HEK293 (cell line): ENCODE measurements at regions not wholly inside any gene's neighbourhood (a gene's known extent, or its start where the extent isn't known, plus 50 kb on each side); places are given as distances from the start of the nearest gene placed in this dataset.

Experiments
- CTCF ChIA-PET: fragments of 350-600 bp; formaldehyde crosslinking; extraction: SDS; loops from one replicate; lab custom pipeline; 2021; ENCODE audit warnings: antibody characterized with exemption; lab: Yijun Ruan, JAX
- POLR2A ChIA-PET: fragments of 300-600 bp; formaldehyde crosslinking; extraction: SDS; loops from one replicate; lab custom pipeline; 2020; ENCODE audit warnings: antibody characterized with exemption, inconsistent platforms; lab: Yijun Ruan, JAX
- H3K27ac ChIP-seq: fragments of 200-500 bp; sonication (Bioruptor generic); 2 replicates; pipeline ENCODE4 v1.5.1; 2014; ENCODE audit warnings: low read depth, low read length, control low read depth, inconsistent platforms; ENCODE audit errors: extremely low read depth
- H3K36me3 ChIP-seq, 2 experiments: fragments of 200-500 bp in 1 of 2; sonication (Bioruptor generic) in 1 of 2; 1 replicate in 1 of 2; 2 replicates in 1 of 2; pipeline ENCODE4 v1.5.1; 2014 to 2017; ENCODE audit warnings: inconsistent platforms in 2 of 2, low read length in 2 of 2; ENCODE audit not compliant: control insufficient read depth in 2 of 2, insufficient read depth in 1 of 2
- H3K4me1 ChIP-seq: fragments of 200-500 bp; sonication (Bioruptor generic); 2 replicates; pipeline ENCODE4 v1.5.1; 2014; ENCODE audit warnings: mild to moderate bottlenecking, low read length, inconsistent platforms; ENCODE audit not compliant: control insufficient read depth, insufficient read depth
- H3K4me3 ChIP-seq: 2 replicates; pipeline ENCODE4 v1.5.1; 2011; ENCODE audit warnings: low read depth, mild to moderate bottlenecking, control low read depth, low read length, moderate library complexity
- H3K9me3 ChIP-seq: fragments of 200-500 bp; sonication (Bioruptor generic); 2 replicates; pipeline ENCODE4 v1.5.1; 2014; ENCODE audit warnings: low read depth, low read length, inconsistent platforms; ENCODE audit not compliant: control insufficient read depth, insufficient read depth
- BCL11B ChIP-seq: fragments of 450-650 bp; formaldehyde crosslinking; IDR thresholded peaks from 2 replicates; pipeline ENCODE4 v1.5.1; 2016; ENCODE audit warnings: low read depth, missing biosample characterization, missing genetic modification characterization
- EGR2 ChIP-seq: fragments of 450-650 bp; formaldehyde crosslinking; IDR thresholded peaks from 2 replicates; pipeline ENCODE4 v1.5.1; 2016; ENCODE audit warnings: low read depth, missing biosample characterization, missing genetic modification characterization
- GLIS1 ChIP-seq: fragments of 450-650 bp; formaldehyde crosslinking; IDR thresholded peaks from 2 replicates; pipeline ENCODE4 v1.5.1; 2016; ENCODE audit warnings: missing biosample characterization, missing genetic modification characterization
- PRDM4 ChIP-seq: fragments of 450-650 bp; formaldehyde crosslinking; IDR thresholded peaks from 2 replicates; pipeline ENCODE4 v1.5.1; 2017; ENCODE audit warnings: missing biosample characterization, missing genetic modification characterization
- REPIN1 ChIP-seq: fragments of 450-650 bp; formaldehyde crosslinking; IDR thresholded peaks from 2 replicates; pipeline ENCODE4 v1.5.1; 2017; ENCODE audit warnings: missing biosample characterization, missing genetic modification characterization, low read depth
- ZNF202 ChIP-seq: fragments of 450-650 bp; formaldehyde crosslinking; IDR thresholded peaks from 2 replicates; pipeline ENCODE4 v1.5.1; 2016; ENCODE audit warnings: missing biosample characterization, missing genetic modification characterization, borderline replicate concordance
- ZNF223 ChIP-seq: fragments of 450-650 bp; formaldehyde crosslinking; IDR thresholded peaks from 2 replicates; pipeline ENCODE4 v1.5.1; 2016; ENCODE audit warnings: missing biosample characterization, missing genetic modification characterization
- ZNF23 ChIP-seq: fragments of 450-650 bp; formaldehyde crosslinking; IDR thresholded peaks from 2 replicates; pipeline ENCODE4 v1.5.1; 2016; ENCODE audit warnings: missing biosample characterization, missing genetic modification characterization, borderline replicate concordance
- ZNF239 ChIP-seq: fragments of 450-650 bp; formaldehyde crosslinking; IDR thresholded peaks from 2 replicates; pipeline ENCODE4 v1.5.1; 2016; ENCODE audit warnings: missing biosample characterization, missing genetic modification characterization
- ZNF248 ChIP-seq: fragments of 450-650 bp; formaldehyde crosslinking; IDR thresholded peaks from 2 replicates; pipeline ENCODE4 v1.5.1; 2017; ENCODE audit warnings: missing biosample characterization, missing genetic modification characterization
- ZNF362 ChIP-seq: fragments of 450-650 bp; formaldehyde crosslinking; IDR thresholded peaks from 2 replicates; pipeline ENCODE4 v1.5.1; 2016; ENCODE audit warnings: missing biosample characterization, missing genetic modification characterization
- ZNF423 ChIP-seq: fragments of 450-650 bp; formaldehyde crosslinking; IDR thresholded peaks from 2 replicates; pipeline ENCODE4 v1.5.1; 2016; ENCODE audit warnings: missing biosample characterization, missing genetic modification characterization
- ZNF544 ChIP-seq: fragments of 450-650 bp; formaldehyde crosslinking; IDR thresholded peaks from 2 replicates; pipeline ENCODE4 v1.5.0; 2017; ENCODE audit warnings: missing biosample characterization, missing genetic modification characterization
- ZNF654 ChIP-seq: fragments of 450-650 bp; formaldehyde crosslinking; IDR thresholded peaks from 2 replicates; pipeline ENCODE4 v1.5.1; 2016; ENCODE audit warnings: low read depth, missing biosample characterization, missing genetic modification characterization
- ZNF658 ChIP-seq: fragments of 450-650 bp; formaldehyde crosslinking; IDR thresholded peaks from 2 replicates; pipeline ENCODE4; 2016; ENCODE audit warnings: missing biosample characterization, missing genetic modification characterization
- ZNF707 ChIP-seq: fragments of 450-650 bp; formaldehyde crosslinking; IDR thresholded peaks from 2 replicates; pipeline ENCODE4 v1.5.1; 2016; ENCODE audit warnings: missing biosample characterization, missing genetic modification characterization

GRCh38 chrX:110568441-110568840 is 209.8 kb downstream of the RTL9 start (continued):
- no peak for TF ChIP-seq ZNF423 (tag by site-specific recombination)
- no peak for TF ChIP-seq ZNF362
- no peak for TF ChIP-seq ZNF223 (tag by site-specific recombination)
- no peak for TF ChIP-seq EGR2 (tag by site-specific recombination)
- TF ChIP-seq ZNF707 (tag by site-specific recombination) = no peak
- no peak for TF ChIP-seq REPIN1 (tag by site-specific recombination)
- TF ChIP-seq ZNF654 (tag by site-specific recombination) = no peak
- TF ChIP-seq, all 188 proteins: peak for 0

GRCh38 chrX:110569506-110569905 is 210.9 kb downstream of the RTL9 start:
- CTCF ChIA-PET = no interaction called here
- TF ChIP-seq ZNF23 (tag by site-specific recombination) (no peak), ZNF248 (tag by site-specific recombination) (no peak), ZNF239 (tag by site-specific recombination) (no peak), ZNF423 (tag by site-specific recombination) (no peak), ZNF544 (tag by site-specific recombination) (no peak)
- TF ChIP-seq, all 188 proteins: peak for 0
- POLR2A ChIA-PET = no interaction called here

DNA sequence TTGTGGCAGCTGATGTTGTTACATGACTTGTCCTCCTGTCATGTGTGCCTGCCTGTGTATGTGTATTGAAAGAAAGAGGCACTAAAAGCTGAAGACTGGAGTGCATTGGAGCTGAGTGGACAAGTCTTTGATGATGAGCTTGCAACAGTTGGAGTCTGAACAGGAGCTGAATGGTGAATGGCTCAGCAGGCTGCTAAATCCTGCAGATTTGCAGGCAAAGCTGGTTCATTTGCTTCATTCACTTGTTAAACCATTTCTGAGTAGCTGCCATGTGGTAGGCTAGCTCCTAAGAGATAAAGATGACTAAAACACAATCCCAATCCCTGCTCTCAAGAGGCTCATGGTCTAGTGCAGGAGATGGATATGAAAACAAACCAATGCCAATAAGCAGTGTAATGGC is 217.3 kb downstream of the CHRDL1 start:
- ChIA-PET POLR2A (no interaction called here), CTCF (no interaction called here)
- Histone ChIP-seq H3K27ac (no peak overlapping the region), H3K4me3 (no peak overlapping the region), H3K36me3 (no peaks in the 10 kb centered on the region), H3K9me3 (no peaks in the 10 kb centered on the region), H3K4me1 (no peaks in the 10 kb centered on the region)
- no peak for TF ChIP-seq GLIS1 (tag by site-specific recombination)
- no peak for TF ChIP-seq ZNF202 (tag by site-specific recombination)

More at GRCh38 chrX:110569506-110569905, 210.9 kb downstream of the RTL9 start:
- Histone ChIP-seq H3K36me3 (no peaks in the 10 kb centered on the region), H3K27ac (no peak overlapping the region), H3K4me3 (no peak overlapping the region), H3K9me3 (peaks cover 2% of the 10 kb centered on the region; the same call in 1 of the 2 replicates), H3K4me1 (no peaks in the 10 kb centered on the region)

GRCh38 chrX:110584083-110584482 is 211.5 kb downstream of the CHRDL1 start:
- no peaks in the 10 kb centered on the region for H3K36me3 ChIP-seq
- no peaks in the 10 kb centered on the region for H3K4me1 ChIP-seq
- ChIA-PET CTCF (interaction anchor here (0.6 kb wide), 1 partner anchor 281 kb away, joined by 6 read pairs; no protein-coding TSS in a partner anchor), POLR2A (no interaction called here)
- no peak overlapping the region for H3K27ac ChIP-seq
- no peaks in the 10 kb centered on the region for H3K9me3 ChIP-seq
- TF ChIP-seq PRDM4 (tag by site-specific recombination) (no peak), ZNF658 (tag by site-specific recombination) (no peak), BCL11B (tag by site-specific recombination) (no peak)
- no peak overlapping the region for H3K4me3 ChIP-seq
